NB4 (cell line): ENCODE measurements at regions not wholly inside any gene's neighbourhood (a gene's known extent, or its start where the extent isn't known, plus 50 kb on each side); places are given as distances from the start of the nearest gene placed in this dataset.

Source experiments
- CTCF ChIP-seq: IDR thresholded peaks from one replicate; pipeline ENCODE4 v1.5.1; 2012; ENCODE audit warnings: low read depth, low read length
- POLR2A ChIP-seq: IDR thresholded peaks from 2 replicates; pipeline ENCODE4 v1.6.1; 2011; ENCODE audit warnings: mild to moderate bottlenecking; ENCODE audit not compliant: insufficient read length; ENCODE audit errors: extremely low read depth
- TF ChIP-seq, protein P1 (sequence below): IDR thresholded peaks from 2 replicates; pipeline ENCODE4 v1.6.1; 2011; ENCODE audit warnings: low read depth, low read length

DNA sequence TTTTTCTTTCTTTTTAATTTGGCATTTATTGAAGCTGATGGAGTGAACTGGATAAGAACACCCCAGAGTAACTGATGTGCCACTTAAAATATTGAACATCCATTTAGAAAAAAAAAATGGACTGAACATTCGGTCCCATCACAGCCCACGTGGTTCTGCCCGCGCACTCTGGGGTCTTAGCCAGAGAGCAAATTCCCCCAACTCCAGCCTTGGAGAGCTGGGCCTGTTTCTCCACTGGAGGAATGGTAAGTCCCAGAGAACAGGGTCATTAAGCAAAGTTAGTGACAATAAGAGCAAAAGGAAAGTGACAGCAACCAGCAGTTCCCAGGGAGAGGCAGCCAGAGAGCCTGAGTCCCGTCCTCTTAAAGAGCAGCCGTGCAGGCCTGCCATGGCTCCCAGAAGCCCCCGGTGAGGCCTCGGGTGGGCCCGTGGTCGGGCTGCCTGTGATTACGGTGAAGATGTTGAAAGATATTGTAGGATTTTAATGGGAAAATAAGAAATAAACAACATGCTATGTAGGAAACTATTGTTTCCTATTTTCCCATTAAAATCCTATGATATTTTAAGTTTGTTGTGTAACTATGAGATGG, 487.9 kb upstream of the MKI67 start:
- TF ChIP-seq CTCF (no peak), POLR2A (no peak)
- TF ChIP-seq, protein P1, sequence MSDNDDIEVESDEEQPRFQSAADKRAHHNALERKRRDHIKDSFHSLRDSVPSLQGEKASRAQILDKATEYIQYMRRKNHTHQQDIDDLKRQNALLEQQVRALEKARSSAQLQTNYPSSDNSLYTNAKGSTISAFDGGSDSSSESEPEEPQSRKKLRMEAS = no peak
